ENCODE measurements at regions not wholly inside any gene's neighbourhood (a gene's known extent, or its start where the extent isn't known, plus 50 kb on each side); places are given as distances from the start of the nearest gene placed in this dataset.

- DNase-seq (no peak), ATAC-seq (ENCODE audit: insufficient read depth, low FRiP score) (no peak)
- Histone ChIP-seq H3K4me3 (no peak overlapping the region), H3K27ac (ENCODE audit: low read depth in 1 of 2, low read length in 1 of 2) (no peak overlapping the region), H3K4me1 (ENCODE audit: control insufficient read depth in 5 of 5, insufficient read depth in 5 of 5, low read length in 5 of 5) (peaks cover 0 to 7% (median 0%) of the 10 kb centered on the region in 5 donors), H3K36me3 (ENCODE audit: control insufficient read depth in 4 of 4, insufficient read depth in 4 of 4, low read length in 4 of 4) (no peaks in the 10 kb centered on the region), H3K9ac (ENCODE audit: insufficient read depth in 1 of 2, low read length in 2 of 2) (no peak overlapping the region), H3K9me3 (ENCODE audit: control insufficient read depth in 4 of 4, insufficient read depth in 3 of 4, low read length in 3 of 4) (no peaks in the 10 kb centered on the region), H3K27me3 (ENCODE audit: control insufficient read depth in 3 of 3, insufficient read depth in 3 of 3, low read length in 2 of 3) (no peaks in the 10 kb centered on the region)
- no peak for TF ChIP-seq CTCF (IDR thresholded peaks at IDR 0.05; ENCODE audit: control extremely low read depth, extremely low read depth)
- 92 to 96% methylated on average over 2 of the region's 2 CpGs for WGBS, 2 donors
These were observed 528.2 kb upstream of the CBLB start for GRCh38 chr3:106397006-106397405.

- Histone ChIP-seq H3K27ac (ENCODE audit: low read depth in 1 of 2, low read length in 1 of 2) (no peak overlapping the region), H3K4me3 (no peak overlapping the region), H3K9ac (ENCODE audit: insufficient read depth in 1 of 2, low read length in 2 of 2) (no peak overlapping the region), H3K27me3 (ENCODE audit: control insufficient read depth in 3 of 3, insufficient read depth in 3 of 3, low read length in 2 of 3) (no peaks in the 10 kb centered on the region), H3K9me3 (ENCODE audit: control insufficient read depth in 4 of 4, insufficient read depth in 3 of 4, low read length in 3 of 4) (no peaks in the 10 kb centered on the region), H3K36me3 (ENCODE audit: control insufficient read depth in 4 of 4, insufficient read depth in 4 of 4, low read length in 4 of 4) (no peaks in the 10 kb centered on the region), H3K4me1 (ENCODE audit: control insufficient read depth in 5 of 5, insufficient read depth in 5 of 5, low read length in 5 of 5) (peaks cover 0 to 14% (median 0%) of the 10 kb centered on the region in 5 donors)
- TF ChIP-seq CTCF (IDR thresholded peaks at IDR 0.05; ENCODE audit: control extremely low read depth, extremely low read depth) = no peak
- DNase-seq = no peak
- 65% methylated on average over 2 of the region's 2 CpGs for WGBS, 2 donors
- no peak for ATAC-seq (ENCODE audit: insufficient read depth, low FRiP score)
These were observed 530.2 kb upstream of the CBLB start for GRCh38 chr3:106398891-106399600.

- 94 to 97% methylated on average over 4 of the region's 4 CpGs for WGBS, 2 donors
- DNase-seq (no peak), ATAC-seq (ENCODE audit: insufficient read depth, low FRiP score) (no peak)
- no peak for TF ChIP-seq CTCF (IDR thresholded peaks at IDR 0.05; ENCODE audit: control extremely low read depth, extremely low read depth)
- Histone ChIP-seq H3K4me3 (no peak overlapping the region), H3K9ac (ENCODE audit: insufficient read depth in 1 of 2, low read length in 2 of 2) (no peak overlapping the region), H3K36me3 (ENCODE audit: control insufficient read depth in 4 of 4, insufficient read depth in 4 of 4, low read length in 4 of 4) (no peaks in the 10 kb centered on the region), H3K27ac (ENCODE audit: low read depth in 1 of 2, low read length in 1 of 2) (no peak overlapping the region), H3K9me3 (ENCODE audit: control insufficient read depth in 4 of 4, insufficient read depth in 3 of 4, low read length in 3 of 4) (no peaks in the 10 kb centered on the region), H3K4me1 (ENCODE audit: control insufficient read depth in 5 of 5, insufficient read depth in 5 of 5, low read length in 5 of 5) (peaks cover 0 to 14% (median 0%) of the 10 kb centered on the region in 5 donors), H3K27me3 (ENCODE audit: control insufficient read depth in 3 of 3, insufficient read depth in 3 of 3, low read length in 2 of 3) (no peaks in the 10 kb centered on the region)
These were observed 530.9 kb upstream of the CBLB start for GRCh38 chr3:106399761-106400160.
